ENCODE measurements at regions not wholly inside any gene's neighbourhood (a gene's known extent, or its start where the extent isn't known, plus 50 kb on each side); places are given as distances from the start of the nearest gene placed in this dataset.

DNA sequence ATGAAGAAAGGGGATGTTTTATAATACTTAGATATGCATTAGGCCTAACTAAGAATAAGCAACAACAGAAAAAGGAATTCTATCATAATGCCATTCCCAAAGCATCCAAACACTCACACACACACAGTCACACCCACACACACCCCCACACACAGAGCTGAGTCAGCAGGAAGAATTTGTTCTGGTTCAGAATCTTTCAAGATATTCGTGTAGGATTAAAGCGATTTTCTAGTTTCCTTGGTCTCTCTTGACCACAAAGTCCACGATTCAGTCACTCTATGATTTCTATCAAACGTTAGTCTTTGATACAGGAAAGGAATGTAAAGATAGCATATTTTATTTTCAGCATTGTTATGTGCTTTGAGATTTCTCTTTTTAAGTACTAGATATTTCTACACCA lies 382.6 kb upstream of the DCN start:
- Histone ChIP-seq H3K9ac (ENCODE audit: low read length) (no peak overlapping the region), H3K4me3 (ENCODE audit: low read depth, low read length) (no peak overlapping the region), H3K9me3 (ENCODE audit: control insufficient read depth, insufficient read depth, low read depth, low read length) (no peaks in the 10 kb centered on the region), H3K4me1 (ENCODE audit: control insufficient read depth, insufficient read depth, low read length) (no peaks in the 10 kb centered on the region), H3K36me3 (ENCODE audit: control insufficient read depth, insufficient read depth, low read length) (no peaks in the 10 kb centered on the region), H3K27ac (ENCODE audit: low read depth, low read length) (no peak overlapping the region), H3K27me3 (ENCODE audit: control insufficient read depth, insufficient read depth, low read length) (no peaks in the 10 kb centered on the region)

DNA sequence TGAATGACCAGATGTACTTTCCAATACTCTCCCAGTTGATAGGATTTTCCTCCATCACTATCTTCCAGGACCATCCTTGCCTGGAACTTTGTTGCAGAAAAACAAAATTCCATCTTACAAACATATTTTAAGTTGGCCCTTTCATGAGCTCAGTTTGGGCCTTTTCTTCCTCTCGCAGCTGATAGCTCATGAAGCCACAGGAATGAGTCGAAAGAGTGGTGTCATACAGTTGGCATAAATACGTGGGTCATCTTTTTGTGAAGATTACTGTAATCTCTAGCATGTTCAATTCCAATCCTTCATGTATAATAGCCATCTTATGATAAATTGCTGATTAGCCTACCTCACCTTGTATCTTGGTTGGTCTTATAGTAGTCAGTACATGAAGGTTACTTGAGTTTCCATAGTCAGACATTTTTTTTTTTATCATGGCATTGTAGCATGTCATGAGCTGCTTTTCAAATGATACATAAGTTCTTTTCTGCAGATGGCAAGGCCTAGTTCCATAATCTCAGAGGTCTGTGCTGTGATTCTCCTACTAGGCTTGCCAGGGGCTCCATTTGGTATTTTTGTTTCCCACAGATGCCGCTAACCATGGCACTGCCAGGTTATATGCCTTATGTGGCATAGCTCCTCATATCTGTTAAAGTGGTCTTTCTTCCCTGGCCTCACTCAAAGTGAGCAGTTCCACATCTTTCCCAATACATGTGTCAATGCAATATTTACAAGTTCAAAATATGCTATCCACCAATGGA lies 380.6 kb upstream of the DCN start:
- no peak overlapping the region for H3K9ac ChIP-seq (ENCODE audit: low read length)
- no peak overlapping the region for H3K27ac ChIP-seq (ENCODE audit: low read depth, low read length)
- H3K9me3 ChIP-seq (ENCODE audit: control insufficient read depth, insufficient read depth, low read depth, low read length): no peaks in the 10 kb centered on the region
- no peaks in the 10 kb centered on the region for H3K27me3 ChIP-seq (ENCODE audit: control insufficient read depth, insufficient read depth, low read length)
- no peak overlapping the region for H3K4me3 ChIP-seq (ENCODE audit: low read depth, low read length)
- no peaks in the 10 kb centered on the region for H3K36me3 ChIP-seq (ENCODE audit: control insufficient read depth, insufficient read depth, low read length)
- no peaks in the 10 kb centered on the region for H3K4me1 ChIP-seq (ENCODE audit: control insufficient read depth, insufficient read depth, low read length)

DNA sequence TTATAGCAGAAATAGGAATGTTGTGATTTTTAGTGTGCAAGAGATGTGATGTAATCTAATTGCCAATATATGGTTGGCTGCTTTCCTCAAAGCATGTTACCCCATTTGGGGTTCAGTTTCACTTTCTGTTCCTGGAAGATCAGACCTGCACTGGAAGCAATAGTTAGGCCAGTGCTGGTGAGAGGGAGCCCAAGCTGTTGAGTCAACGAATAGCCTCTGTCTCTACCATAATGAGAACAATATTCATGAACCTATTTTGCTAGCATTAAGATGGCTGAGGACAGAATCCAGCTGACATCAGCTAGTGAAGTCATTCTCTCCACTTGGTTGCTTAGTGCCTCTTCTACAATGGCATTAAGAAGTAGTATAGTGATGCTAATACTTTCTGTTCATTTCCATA lies 379.9 kb upstream of the DCN start:
- no peaks in the 10 kb centered on the region for H3K4me1 ChIP-seq (ENCODE audit: control insufficient read depth, insufficient read depth, low read length)
- no peaks in the 10 kb centered on the region for H3K27me3 ChIP-seq (ENCODE audit: control insufficient read depth, insufficient read depth, low read length)
- no peak overlapping the region for H3K27ac ChIP-seq (ENCODE audit: low read depth, low read length)
- no peak overlapping the region for H3K9ac ChIP-seq (ENCODE audit: low read length)
- no peaks in the 10 kb centered on the region for H3K36me3 ChIP-seq (ENCODE audit: control insufficient read depth, insufficient read depth, low read length)
- H3K4me3 ChIP-seq (ENCODE audit: low read depth, low read length): no peak overlapping the region
- no peaks in the 10 kb centered on the region for H3K9me3 ChIP-seq (ENCODE audit: control insufficient read depth, insufficient read depth, low read depth, low read length)

DNA sequence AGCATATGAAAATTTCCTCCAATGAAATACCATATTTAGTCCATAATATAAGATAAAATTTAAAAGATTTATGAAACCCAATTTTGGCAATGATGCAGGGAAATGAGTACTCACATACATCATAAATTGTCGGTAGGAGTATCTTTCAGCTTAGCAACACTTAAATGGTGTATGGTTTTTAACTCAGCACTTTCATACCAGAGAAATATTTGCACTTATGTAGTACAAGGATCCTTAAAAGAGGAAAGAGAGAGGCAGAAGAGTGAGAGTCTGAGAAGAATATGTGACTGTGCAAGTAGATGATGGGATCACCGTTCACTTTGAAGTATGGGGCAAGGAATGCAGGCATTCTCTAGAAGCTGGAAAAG lies 379.3 kb upstream of the DCN start:
- Histone ChIP-seq H3K9me3 (ENCODE audit: control insufficient read depth, insufficient read depth, low read depth, low read length) (no peaks in the 10 kb centered on the region), H3K4me1 (ENCODE audit: control insufficient read depth, insufficient read depth, low read length) (no peaks in the 10 kb centered on the region), H3K4me3 (ENCODE audit: low read depth, low read length) (no peak overlapping the region), H3K36me3 (ENCODE audit: control insufficient read depth, insufficient read depth, low read length) (no peaks in the 10 kb centered on the region), H3K27me3 (ENCODE audit: control insufficient read depth, insufficient read depth, low read length) (no peaks in the 10 kb centered on the region), H3K27ac (ENCODE audit: low read depth, low read length) (no peak overlapping the region), H3K9ac (ENCODE audit: low read length) (no peak overlapping the region)

DNA sequence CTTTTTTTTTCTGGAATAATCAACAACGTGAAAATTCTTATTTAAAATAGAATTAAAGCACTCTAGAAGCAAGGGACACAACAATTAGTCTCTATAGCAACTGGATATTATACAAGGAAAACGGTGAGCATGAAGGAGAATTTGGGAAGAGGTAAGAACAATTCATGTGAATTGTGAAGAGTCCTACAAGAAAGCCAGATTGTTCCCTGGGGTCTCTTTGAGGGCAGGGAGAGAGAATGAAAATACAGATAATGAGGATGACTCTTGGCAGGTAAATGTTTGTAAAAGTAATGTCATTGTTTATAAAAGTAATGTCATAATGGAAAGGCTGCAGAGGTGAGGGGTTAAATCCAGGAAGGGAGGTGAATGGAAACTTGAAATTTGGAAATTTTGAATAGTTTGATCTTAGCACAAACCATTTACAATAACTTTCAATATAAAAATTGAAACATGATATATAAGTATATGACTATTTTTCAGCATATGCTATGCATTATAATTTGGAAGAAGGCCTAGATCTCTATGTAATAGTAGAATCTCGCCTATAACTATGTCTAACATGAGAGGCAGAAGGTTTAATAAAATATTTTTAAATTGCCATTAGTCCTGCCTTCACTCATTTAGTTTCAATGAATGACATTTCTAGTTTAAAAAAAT lies 378.8 kb upstream of the DCN start:
- no peak overlapping the region for H3K9ac ChIP-seq (ENCODE audit: low read length)
- H3K27me3 ChIP-seq (ENCODE audit: control insufficient read depth, insufficient read depth, low read length): no peaks in the 10 kb centered on the region
- H3K36me3 ChIP-seq (ENCODE audit: control insufficient read depth, insufficient read depth, low read length): no peaks in the 10 kb centered on the region
- H3K4me1 ChIP-seq (ENCODE audit: control insufficient read depth, insufficient read depth, low read length): no peaks in the 10 kb centered on the region
- H3K9me3 ChIP-seq (ENCODE audit: control insufficient read depth, insufficient read depth, low read depth, low read length): no peaks in the 10 kb centered on the region
- no peak overlapping the region for H3K4me3 ChIP-seq (ENCODE audit: low read depth, low read length)
- no peak overlapping the region for H3K27ac ChIP-seq (ENCODE audit: low read depth, low read length)

DNA sequence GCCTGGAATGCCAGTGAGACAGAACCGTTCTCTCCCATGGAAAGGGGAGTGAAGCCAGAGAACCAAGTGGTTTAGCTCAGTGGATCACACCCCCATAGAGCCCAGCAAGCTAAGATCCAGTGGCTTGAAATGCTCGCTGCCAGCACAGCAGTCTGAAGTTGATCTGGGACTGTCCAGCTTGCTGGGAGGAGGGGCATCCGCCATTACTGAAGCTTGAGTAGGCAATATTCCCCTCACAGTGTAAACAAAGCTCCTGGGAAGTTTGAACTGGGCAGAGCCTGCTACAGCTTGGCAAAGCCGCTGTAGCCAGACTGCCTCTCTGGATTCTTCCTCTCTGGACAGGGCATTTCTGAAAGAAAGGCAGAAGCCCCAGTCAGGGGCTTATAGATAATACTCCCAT lies 374.3 kb upstream of the DCN start:
- no peaks in the 10 kb centered on the region for H3K27me3 ChIP-seq (ENCODE audit: control insufficient read depth, insufficient read depth, low read length)
- H3K27ac ChIP-seq (ENCODE audit: low read depth, low read length): no peak overlapping the region
- no peaks in the 10 kb centered on the region for H3K4me1 ChIP-seq (ENCODE audit: control insufficient read depth, insufficient read depth, low read length)
- no peaks in the 10 kb centered on the region for H3K9me3 ChIP-seq (ENCODE audit: control insufficient read depth, insufficient read depth, low read depth, low read length)
- H3K9ac ChIP-seq (ENCODE audit: low read length): no peak overlapping the region
- no peak overlapping the region for H3K4me3 ChIP-seq (ENCODE audit: low read depth, low read length)
- H3K36me3 ChIP-seq (ENCODE audit: control insufficient read depth, insufficient read depth, low read length): no peaks in the 10 kb centered on the region

DNA sequence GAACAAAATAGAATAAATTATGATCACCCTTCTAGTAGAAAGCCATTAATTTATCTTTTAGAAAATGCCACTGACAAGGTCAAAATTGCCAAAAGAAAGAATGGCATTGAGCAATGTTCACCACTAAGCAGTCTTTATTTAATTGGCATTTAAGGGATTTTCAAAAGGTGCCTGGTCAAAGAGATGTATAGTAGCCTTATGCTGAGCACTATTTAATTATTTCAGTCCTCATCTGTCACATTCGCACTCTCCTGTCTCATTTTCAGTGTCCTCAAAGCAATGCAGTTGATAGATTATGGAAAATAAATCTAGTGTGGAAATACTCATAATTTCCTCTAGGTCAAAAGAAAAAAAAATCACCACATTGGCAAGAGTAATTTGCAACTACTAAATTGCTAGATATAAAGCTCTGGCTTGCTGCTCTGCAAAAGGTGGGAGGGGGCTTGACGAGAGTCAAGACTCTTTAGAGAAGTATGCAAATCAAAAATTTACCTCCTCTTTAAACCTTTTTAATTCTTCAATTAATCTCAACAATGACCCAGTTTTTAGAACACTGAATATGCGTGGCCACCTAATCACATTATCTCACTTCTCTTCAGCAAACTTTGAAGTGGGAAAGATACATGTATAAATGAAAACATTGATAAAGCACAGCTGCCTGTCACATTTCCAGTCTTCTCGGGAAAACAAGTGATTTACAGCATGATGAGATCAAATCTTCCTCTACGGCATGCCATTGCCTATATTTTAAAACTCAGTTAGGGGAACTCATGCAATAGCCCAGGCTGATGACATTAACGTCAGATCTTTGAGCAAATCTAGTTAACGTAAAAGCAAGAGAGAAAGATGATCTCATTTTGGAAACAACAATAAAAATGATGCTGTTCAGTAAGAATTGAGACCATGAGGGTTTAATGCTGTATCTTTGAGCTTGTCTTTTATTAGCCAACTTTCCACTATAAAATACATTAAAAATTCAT lies 373.1 kb upstream of the DCN start:
- Histone ChIP-seq H3K4me3 (ENCODE audit: low read depth, low read length) (no peak overlapping the region), H3K36me3 (ENCODE audit: control insufficient read depth, insufficient read depth, low read length) (no peaks in the 10 kb centered on the region), H3K9me3 (ENCODE audit: control insufficient read depth, insufficient read depth, low read depth, low read length) (no peaks in the 10 kb centered on the region), H3K27me3 (ENCODE audit: control insufficient read depth, insufficient read depth, low read length) (no peaks in the 10 kb centered on the region), H3K27ac (ENCODE audit: low read depth, low read length) (no peak overlapping the region), H3K4me1 (ENCODE audit: control insufficient read depth, insufficient read depth, low read length) (no peaks in the 10 kb centered on the region), H3K9ac (ENCODE audit: low read length) (no peak overlapping the region)

DNA sequence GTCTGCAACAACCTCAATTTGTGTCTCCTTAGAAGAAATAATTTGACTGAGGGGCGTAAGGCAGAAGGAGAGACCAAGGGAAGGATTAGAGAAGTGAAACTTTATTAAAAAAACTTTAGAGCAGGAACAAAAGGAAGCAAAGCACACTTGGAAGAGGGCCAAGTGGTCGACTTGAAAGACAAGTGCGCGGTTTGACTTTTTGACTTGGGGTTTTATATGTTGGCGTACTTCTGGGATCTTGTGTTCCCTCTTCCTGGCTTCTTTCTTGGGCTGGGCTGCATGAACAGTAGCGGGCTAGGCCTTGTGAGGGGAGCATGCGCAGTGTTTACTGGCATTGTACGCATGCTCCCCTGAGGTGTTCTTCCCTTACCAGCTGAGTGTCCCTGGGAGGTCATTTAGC lies 369.3 kb upstream of the DCN start:
- H3K4me3 ChIP-seq (ENCODE audit: low read depth, low read length): no peak overlapping the region
- H3K9ac ChIP-seq (ENCODE audit: low read length): no peak overlapping the region
- H3K36me3 ChIP-seq (ENCODE audit: control insufficient read depth, insufficient read depth, low read length): no peaks in the 10 kb centered on the region
- H3K27me3 ChIP-seq (ENCODE audit: control insufficient read depth, insufficient read depth, low read length): no peaks in the 10 kb centered on the region
- no peaks in the 10 kb centered on the region for H3K4me1 ChIP-seq (ENCODE audit: control insufficient read depth, insufficient read depth, low read length)
- no peaks in the 10 kb centered on the region for H3K9me3 ChIP-seq (ENCODE audit: control insufficient read depth, insufficient read depth, low read depth, low read length)
- H3K27ac ChIP-seq (ENCODE audit: low read depth, low read length): no peak overlapping the region

DNA sequence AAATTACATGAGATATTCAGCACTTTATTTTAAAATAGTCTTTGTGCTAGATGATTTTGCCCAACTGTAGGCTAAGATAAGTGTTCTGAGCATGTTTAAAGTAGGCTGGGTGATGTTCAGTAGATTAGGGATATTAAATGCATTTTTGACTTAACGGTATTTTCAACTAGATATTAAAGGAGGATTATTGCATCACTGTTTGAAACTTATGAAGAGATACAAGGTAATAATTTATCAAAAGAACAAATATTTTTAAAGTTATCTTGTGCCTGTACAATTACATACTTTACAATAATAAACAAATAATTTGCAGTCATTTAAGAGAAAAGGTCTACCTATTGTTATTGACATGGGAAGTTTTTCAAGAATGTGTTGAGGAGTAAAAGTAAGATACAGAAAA lies 368.6 kb upstream of the DCN start:
- no peak overlapping the region for H3K27ac ChIP-seq (ENCODE audit: low read depth, low read length)
- no peak overlapping the region for H3K9ac ChIP-seq (ENCODE audit: low read length)
- H3K27me3 ChIP-seq (ENCODE audit: control insufficient read depth, insufficient read depth, low read length): no peaks in the 10 kb centered on the region
- no peaks in the 10 kb centered on the region for H3K36me3 ChIP-seq (ENCODE audit: control insufficient read depth, insufficient read depth, low read length)
- H3K4me3 ChIP-seq (ENCODE audit: low read depth, low read length): no peak overlapping the region
- H3K4me1 ChIP-seq (ENCODE audit: control insufficient read depth, insufficient read depth, low read length): no peaks in the 10 kb centered on the region
- no peaks in the 10 kb centered on the region for H3K9me3 ChIP-seq (ENCODE audit: control insufficient read depth, insufficient read depth, low read depth, low read length)

DNA sequence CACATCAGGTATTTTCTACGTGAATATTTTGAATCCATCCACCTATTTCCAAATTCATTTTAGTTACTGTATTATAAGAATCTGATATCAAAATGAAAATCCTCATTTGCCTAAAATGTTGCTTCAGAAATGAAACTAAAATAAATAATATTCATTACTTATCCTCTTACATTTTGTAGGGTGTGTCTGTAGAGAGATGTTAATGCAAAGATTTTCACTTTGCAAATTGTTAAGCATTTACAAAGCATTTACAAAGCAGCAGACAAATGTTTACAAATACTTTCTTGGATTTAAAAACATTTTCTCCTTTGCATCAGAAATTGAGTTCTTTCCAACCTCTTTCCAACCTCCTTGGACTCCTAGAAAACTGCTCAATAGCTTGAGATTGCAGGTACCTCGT lies 360.0 kb upstream of the DCN start:
- Histone ChIP-seq H3K4me3 (ENCODE audit: low read depth, low read length) (no peak overlapping the region), H3K27me3 (ENCODE audit: control insufficient read depth, insufficient read depth, low read length) (no peaks in the 10 kb centered on the region), H3K36me3 (ENCODE audit: control insufficient read depth, insufficient read depth, low read length) (no peaks in the 10 kb centered on the region), H3K4me1 (ENCODE audit: control insufficient read depth, insufficient read depth, low read length) (no peaks in the 10 kb centered on the region), H3K9ac (ENCODE audit: low read length) (no peak overlapping the region), H3K27ac (ENCODE audit: low read depth, low read length) (no peak overlapping the region), H3K9me3 (ENCODE audit: control insufficient read depth, insufficient read depth, low read depth, low read length) (no peaks in the 10 kb centered on the region)

DNA sequence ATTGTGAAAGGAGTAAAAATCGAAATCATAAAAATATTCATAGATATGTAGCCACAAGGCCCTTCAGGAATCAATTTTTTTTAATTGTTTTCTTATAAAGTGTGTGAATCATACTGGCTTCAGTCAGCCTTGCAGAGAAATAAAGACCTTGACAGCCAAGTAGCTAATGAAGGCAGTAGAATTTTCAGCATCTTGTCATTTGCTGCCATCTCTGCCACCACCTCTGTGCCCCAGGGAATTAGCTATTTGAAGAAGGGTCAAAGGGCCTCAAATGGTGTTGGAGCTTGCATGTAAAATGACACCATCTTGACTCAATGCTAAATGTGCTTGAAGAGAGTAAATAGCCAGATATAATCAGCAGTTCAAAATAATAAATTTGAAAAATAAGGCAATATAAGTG lies 359.4 kb upstream of the DCN start:
- no peak overlapping the region for H3K4me3 ChIP-seq (ENCODE audit: low read depth, low read length)
- no peaks in the 10 kb centered on the region for H3K4me1 ChIP-seq (ENCODE audit: control insufficient read depth, insufficient read depth, low read length)
- no peaks in the 10 kb centered on the region for H3K9me3 ChIP-seq (ENCODE audit: control insufficient read depth, insufficient read depth, low read depth, low read length)
- H3K27ac ChIP-seq (ENCODE audit: low read depth, low read length): no peak overlapping the region
- no peaks in the 10 kb centered on the region for H3K27me3 ChIP-seq (ENCODE audit: control insufficient read depth, insufficient read depth, low read length)
- H3K9ac ChIP-seq (ENCODE audit: low read length): no peak overlapping the region
- H3K36me3 ChIP-seq (ENCODE audit: control insufficient read depth, insufficient read depth, low read length): no peaks in the 10 kb centered on the region

Measured in HUES6 (cell line).